ENCODE measurements at regions not wholly inside any gene's neighbourhood (a gene's known extent, or its start where the extent isn't known, plus 50 kb on each side); places are given as distances from the start of the nearest gene placed in this dataset.

DNA sequence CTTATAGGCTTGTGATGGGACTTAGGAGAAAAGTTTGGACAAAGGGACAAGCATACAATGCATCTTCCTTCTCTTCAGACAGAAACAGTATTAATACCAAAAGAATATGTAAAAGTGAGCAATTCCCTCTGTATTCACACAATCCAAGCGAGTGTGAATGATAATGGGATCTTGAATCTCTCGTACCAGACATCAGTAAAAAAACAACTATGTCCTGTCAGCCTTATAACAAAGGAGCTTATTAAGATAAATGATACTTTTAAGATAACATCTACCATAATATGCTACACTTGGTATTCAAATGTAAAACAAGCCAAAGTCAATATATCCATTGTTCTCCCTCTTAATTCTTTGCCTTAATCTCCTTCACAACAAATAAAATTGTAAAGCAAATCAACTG lies 288.6 kb upstream of the CNTN6 start:
- no peak for TF ChIP-seq POLR2A (IDR thresholded peaks at IDR 0.05)
- no peak for TF ChIP-seq CTCF (IDR thresholded peaks at IDR 0.05)
- intact Hi-C loops (cut with DNase I): no loop called here
- no peak overlapping the region for H3K27ac ChIP-seq
- no peaks in the 10 kb centered on the region for H3K9me3 ChIP-seq
- WGBS, 2 donors: 63 to 78% methylated on average over 2 of the region's 2 CpGs
- no peak overlapping the region for H3K4me3 ChIP-seq (replicated peaks in 1 of 3)
- no peaks in the 10 kb centered on the region for H3K27me3 ChIP-seq
- H3K36me3 ChIP-seq: no peaks in the 10 kb centered on the region
- no peak for DNase-seq
- no peaks in the 10 kb centered on the region for H3K4me1 ChIP-seq

- H3K4me1 ChIP-seq: no peaks in the 10 kb centered on the region
- 83 to 84% methylated on average over 1 of the region's 1 CpG for WGBS, 2 donors
- H3K27me3 ChIP-seq: no peaks in the 10 kb centered on the region
- TF ChIP-seq POLR2A (IDR thresholded peaks at IDR 0.05): no peak
- TF ChIP-seq CTCF (IDR thresholded peaks at IDR 0.05): no peak
- H3K36me3 ChIP-seq: no peaks in the 10 kb centered on the region
- H3K4me3 ChIP-seq (replicated peaks in 1 of 3): no peak overlapping the region
- H3K27ac ChIP-seq: no peak overlapping the region
- intact Hi-C loops (cut with DNase I): no loop called here
- DNase-seq: no peak
- no peaks in the 10 kb centered on the region for H3K9me3 ChIP-seq
Measured at GRCh38 chr3:805326-805725, 287.5 kb upstream of the CNTN6 start.

GRCh38 chr3:806006-806405 lies 286.8 kb upstream of the CNTN6 start:
- no peak for DNase-seq
- no peak for TF ChIP-seq POLR2A (IDR thresholded peaks at IDR 0.05)
- TF ChIP-seq CTCF (IDR thresholded peaks at IDR 0.05): no peak
- Histone ChIP-seq H3K27me3 (no peaks in the 10 kb centered on the region), H3K4me1 (no peaks in the 10 kb centered on the region), H3K27ac (no peak overlapping the region), H3K4me3 (replicated peaks in 1 of 3) (no peak overlapping the region), H3K36me3 (no peaks in the 10 kb centered on the region), H3K9me3 (no peaks in the 10 kb centered on the region)
- intact Hi-C loops (cut with DNase I): no loop called here
- 91 to 95% methylated on average over 2 of the region's 2 CpGs for WGBS, 2 donors

DNA sequence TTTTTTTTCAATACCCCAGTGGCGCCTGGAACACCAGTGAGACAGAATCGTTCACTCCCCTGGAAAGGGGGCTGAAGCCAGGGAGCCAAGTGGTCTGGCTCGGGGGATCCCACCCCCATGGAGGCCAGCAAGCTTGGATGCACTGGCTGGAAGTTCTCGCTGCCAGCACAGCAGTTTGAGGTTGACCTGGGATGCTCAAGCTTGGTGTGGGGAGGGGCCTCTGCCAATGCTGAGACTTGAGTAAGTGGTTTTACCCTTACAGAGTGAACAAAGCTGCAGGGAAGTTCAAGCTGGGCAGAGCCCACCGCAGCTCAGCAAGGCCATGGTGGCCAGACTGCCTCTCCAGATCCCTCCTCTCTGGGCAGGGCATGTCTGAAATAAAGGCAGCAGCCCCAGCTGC lies 276.2 kb upstream of the CNTN6 start:
- intact Hi-C loops (cut with DNase I): no loop called here
- H3K27ac ChIP-seq: no peak overlapping the region
- H3K9me3 ChIP-seq: no peaks in the 10 kb centered on the region
- TF ChIP-seq POLR2A (IDR thresholded peaks at IDR 0.05) (no peak), CTCF (IDR thresholded peaks at IDR 0.05) (no peak)
- WGBS, 2 donors: 65 to 75% methylated on average over 4 to 5 of the region's 5 CpGs
- H3K27me3 ChIP-seq: no peaks in the 10 kb centered on the region
- H3K4me3 ChIP-seq (replicated peaks in 1 of 3): no peak overlapping the region
- no peaks in the 10 kb centered on the region for H3K4me1 ChIP-seq
- DNase-seq: no peak
- H3K36me3 ChIP-seq: no peaks in the 10 kb centered on the region

- no peak for TF ChIP-seq POLR2A (IDR thresholded peaks at IDR 0.05)
- TF ChIP-seq CTCF (IDR thresholded peaks at IDR 0.05): no peak
- Histone ChIP-seq H3K4me3 (replicated peaks in 1 of 3) (no peak overlapping the region), H3K4me1 (no peaks in the 10 kb centered on the region), H3K36me3 (no peaks in the 10 kb centered on the region), H3K27me3 (no peaks in the 10 kb centered on the region), H3K9me3 (no peaks in the 10 kb centered on the region), H3K27ac (no peak overlapping the region)
- WGBS, 2 donors: 88 to 92% methylated on average over 1 of the region's 1 CpG
- no peak for DNase-seq
- intact Hi-C loops (cut with DNase I): no loop called here
Measured at GRCh38 chr3:834679-835078, 258.1 kb upstream of the CNTN6 start.
